ENCODE measurements at regions not wholly inside any gene's neighbourhood (a gene's known extent, or its start where the extent isn't known, plus 50 kb on each side); places are given as distances from the start of the nearest gene placed in this dataset.

DNA sequence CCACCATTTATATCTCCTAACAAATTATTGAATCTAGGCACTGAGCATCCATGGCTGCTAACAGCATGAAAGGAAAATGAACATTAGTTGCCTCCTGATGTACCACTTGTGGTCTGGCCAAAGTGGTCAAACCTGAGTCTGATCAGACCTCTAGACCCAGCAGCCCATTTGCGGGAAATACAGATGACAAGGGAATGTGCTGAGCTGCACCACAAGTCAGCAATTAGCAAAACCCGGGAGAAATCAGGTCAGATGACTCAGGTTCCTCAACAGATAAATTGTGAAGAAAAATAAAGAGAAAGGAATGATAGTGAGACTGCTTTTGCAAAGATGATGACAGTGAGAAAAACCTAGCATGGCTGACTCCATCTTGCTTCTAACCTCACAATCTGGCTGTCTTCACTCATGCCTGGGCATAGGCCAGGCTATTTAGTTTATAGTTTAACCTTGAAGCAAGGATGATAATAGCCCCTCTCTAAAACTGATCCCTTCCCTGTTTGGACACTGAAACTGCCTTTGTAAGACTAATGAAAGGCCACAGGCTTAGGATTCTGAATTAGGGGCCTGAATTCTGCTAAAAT is 142.7 kb upstream of the ASIC2 start:
- WGBS, 2 donors: 79 to 85% methylated on average over 2 of the region's 2 CpGs
- H3K27ac ChIP-seq: no peak overlapping the region
- no peak overlapping the region for H3K4me3 ChIP-seq
- H3K4me1 ChIP-seq: no peaks in the 10 kb centered on the region
- no peaks in the 10 kb centered on the region for H3K9me3 ChIP-seq
- H3K36me3 ChIP-seq: no peaks in the 10 kb centered on the region
- no peaks in the 10 kb centered on the region for H3K27me3 ChIP-seq
- TF ChIP-seq, protein P1, sequence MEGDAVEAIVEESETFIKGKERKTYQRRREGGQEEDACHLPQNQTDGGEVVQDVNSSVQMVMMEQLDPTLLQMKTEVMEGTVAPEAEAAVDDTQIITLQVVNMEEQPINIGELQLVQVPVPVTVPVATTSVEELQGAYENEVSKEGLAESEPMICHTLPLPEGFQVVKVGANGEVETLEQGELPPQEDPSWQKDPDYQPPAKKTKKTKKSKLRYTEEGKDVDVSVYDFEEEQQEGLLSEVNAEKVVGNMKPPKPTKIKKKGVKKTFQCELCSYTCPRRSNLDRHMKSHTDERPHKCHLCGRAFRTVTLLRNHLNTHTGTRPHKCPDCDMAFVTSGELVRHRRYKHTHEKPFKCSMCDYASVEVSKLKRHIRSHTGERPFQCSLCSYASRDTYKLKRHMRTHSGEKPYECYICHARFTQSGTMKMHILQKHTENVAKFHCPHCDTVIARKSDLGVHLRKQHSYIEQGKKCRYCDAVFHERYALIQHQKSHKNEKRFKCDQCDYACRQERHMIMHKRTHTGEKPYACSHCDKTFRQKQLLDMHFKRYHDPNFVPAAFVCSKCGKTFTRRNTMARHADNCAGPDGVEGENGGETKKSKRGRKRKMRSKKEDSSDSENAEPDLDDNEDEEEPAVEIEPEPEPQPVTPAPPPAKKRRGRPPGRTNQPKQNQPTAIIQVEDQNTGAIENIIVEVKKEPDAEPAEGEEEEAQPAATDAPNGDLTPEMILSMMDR (IDR thresholded peaks at IDR 0.05): no peak
- no peak for TF ChIP-seq POLR2A (IDR thresholded peaks at IDR 0.05)
- TF ChIP-seq POLR2AphosphoS5 (IDR thresholded peaks at IDR 0.05): no peak
- no peak for TF ChIP-seq EP300 (IDR thresholded peaks at IDR 0.05)
- intact Hi-C loops (cut with DNase I): no loop called here
- no peak for DNase-seq

DNA sequence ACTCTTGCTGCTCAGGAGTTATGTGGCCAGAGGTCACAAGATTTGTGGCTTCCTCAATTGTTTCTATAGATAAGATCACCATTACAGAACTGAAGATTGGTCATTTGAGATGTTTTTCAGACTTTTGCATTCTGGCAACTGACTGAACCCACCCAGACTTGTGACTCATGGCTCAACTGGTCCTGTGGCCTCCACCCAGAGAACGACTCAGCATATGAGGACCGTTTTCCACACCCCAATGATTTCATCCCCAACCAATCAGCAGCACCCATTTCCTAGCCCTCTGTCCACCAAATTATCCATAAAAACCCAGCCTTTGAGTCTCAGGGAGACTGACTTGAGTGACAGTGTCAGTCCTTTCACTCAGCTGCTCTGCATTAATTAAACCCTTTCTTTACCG is 143.2 kb upstream of the ASIC2 start:
- WGBS, 2 donors: 67 to 73% methylated on average over 3 of the region's 3 CpGs
- no peak overlapping the region for H3K4me3 ChIP-seq
- no peaks in the 10 kb centered on the region for H3K4me1 ChIP-seq
- DNase-seq: no peak
- intact Hi-C loops (cut with DNase I): no loop called here
- TF ChIP-seq, protein P1 (IDR thresholded peaks at IDR 0.05): no peak
- TF ChIP-seq EP300 (IDR thresholded peaks at IDR 0.05) (no peak), POLR2AphosphoS5 (IDR thresholded peaks at IDR 0.05) (no peak), POLR2A (IDR thresholded peaks at IDR 0.05) (no peak)
- no peak overlapping the region for H3K27ac ChIP-seq
- no peaks in the 10 kb centered on the region for H3K36me3 ChIP-seq
- no peaks in the 10 kb centered on the region for H3K9me3 ChIP-seq
- H3K27me3 ChIP-seq: no peaks in the 10 kb centered on the region

DNA sequence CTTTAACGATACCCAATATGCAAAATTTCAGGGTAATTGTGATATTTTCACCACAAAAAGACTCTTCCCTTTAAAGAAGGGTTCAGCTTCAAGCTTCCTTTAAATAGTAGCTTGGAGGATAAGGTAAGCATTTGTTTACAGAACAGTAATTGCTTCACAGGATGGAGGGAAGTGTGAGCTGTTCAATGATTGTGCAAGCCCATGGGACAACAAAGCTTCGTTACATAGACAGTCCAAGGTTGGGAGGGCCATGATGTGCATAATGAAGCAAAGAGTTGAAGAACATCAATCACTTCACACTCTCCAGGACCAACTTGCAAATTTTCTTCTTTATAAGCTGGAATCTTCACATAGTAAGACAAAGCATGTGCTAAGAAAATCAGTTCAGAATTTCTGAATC is 145.0 kb upstream of the ASIC2 start:
- WGBS, 2 donors: 60 to 65% methylated on average over 2 of the region's 2 CpGs
- TF ChIP-seq, protein P1 (IDR thresholded peaks at IDR 0.05): no peak
- TF ChIP-seq EP300 (IDR thresholded peaks at IDR 0.05) (no peak), POLR2AphosphoS5 (IDR thresholded peaks at IDR 0.05) (no peak), POLR2A (IDR thresholded peaks at IDR 0.05) (no peak)
- intact Hi-C loops (cut with DNase I): no loop called here
- no peak overlapping the region for H3K4me3 ChIP-seq
- no peak overlapping the region for H3K27ac ChIP-seq
- H3K9me3 ChIP-seq: peaks cover 0 to 3% (median 0%) of the 10 kb centered on the region in 4 donors
- H3K36me3 ChIP-seq: no peaks in the 10 kb centered on the region
- H3K27me3 ChIP-seq: no peaks in the 10 kb centered on the region
- H3K4me1 ChIP-seq: no peaks in the 10 kb centered on the region
- DNase-seq: no peak

DNA sequence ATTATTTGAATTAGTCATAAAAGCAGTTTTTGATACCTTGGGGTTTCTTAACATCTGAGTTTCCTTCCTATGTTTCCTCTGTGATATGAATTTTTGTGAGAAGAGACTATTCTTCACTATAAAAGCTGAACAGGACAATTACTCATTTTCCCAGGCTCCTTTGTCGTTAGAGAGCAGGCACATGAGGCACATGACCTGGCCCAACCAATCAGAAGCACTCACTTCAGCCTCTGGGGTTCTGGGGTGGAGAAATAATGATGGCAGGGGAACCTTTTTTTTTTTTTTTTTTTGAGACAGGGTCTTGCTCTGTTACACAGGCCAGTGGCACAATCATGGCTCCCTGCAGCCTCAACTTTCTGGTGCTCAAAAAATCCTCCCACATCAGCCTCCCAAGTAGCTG is 145.5 kb upstream of the ASIC2 start:
- H3K27ac ChIP-seq: peak overlapping the region in 1 of 4 donors; percentile 42
- 24 to 64% methylated on average over 1 of the region's 1 CpG for WGBS, 2 donors

More for the DNA sequence above, 145.5 kb upstream of the ASIC2 start:
- intact Hi-C loops (cut with DNase I): no loop called here
- TF ChIP-seq EP300 (IDR thresholded peaks at IDR 0.05): no peak
- TF ChIP-seq, protein P1 (IDR thresholded peaks at IDR 0.05): no peak
- no peak for TF ChIP-seq POLR2AphosphoS5 (IDR thresholded peaks at IDR 0.05)
- TF ChIP-seq POLR2A (IDR thresholded peaks at IDR 0.05): no peak
- no peaks in the 10 kb centered on the region for H3K27me3 ChIP-seq
- no peaks in the 10 kb centered on the region for H3K36me3 ChIP-seq
- H3K4me3 ChIP-seq: no peak overlapping the region
- peaks cover 0 to 3% (median 0%) of the 10 kb centered on the region in 4 donors for H3K9me3 ChIP-seq
- DNase-seq: no peak
- H3K4me1 ChIP-seq: no peaks in the 10 kb centered on the region
